ENCODE measurements at regions not wholly inside any gene's neighbourhood (a gene's known extent, or its start where the extent isn't known, plus 50 kb on each side); places are given as distances from the start of the nearest gene placed in this dataset.

GRCh38 chr22:27655582-27656185, 145.9 kb downstream of the MN1 start:
- ATAC-seq (ENCODE audit: low read depth) (no peak), DNase-seq (no peak)
- no peak overlapping the region for H3K27ac ChIP-seq (ENCODE audit: low read length in 2 of 2)
- H3K9ac ChIP-seq (ENCODE audit: low read length): no peak overlapping the region
- no peak overlapping the region for H3K4me2 ChIP-seq (replicated peaks; ENCODE audit: low read depth, low read length, poor library complexity, severe bottlenecking)
- H3K4me1 ChIP-seq (ENCODE audit: control insufficient read depth in 2 of 2, insufficient read depth in 2 of 2, low read length in 2 of 2): no peaks in the 10 kb centered on the region
- H3K27me3 ChIP-seq (replicated peaks in 1 of 4; ENCODE audit: control extremely low read depth in 1 of 4, control insufficient read depth in 3 of 4, insufficient read depth in 4 of 4, low read length in 3 of 4): no peaks in the 10 kb centered on the region
- no peaks in the 10 kb centered on the region for H4K20me1 ChIP-seq (ENCODE audit: control insufficient read depth, insufficient read depth, low read length, poor library complexity, severe bottlenecking)
- Mint-ChIP-seq H3K27ac (no peak overlapping the region), H3K4me1 (no peaks in the 10 kb centered on the region), H3K27me3 (no peaks in the 10 kb centered on the region), H3K4me3 (no peak overlapping the region), H3K9me3 (ENCODE audit: insufficient read depth) (peaks cover 18% of the 10 kb centered on the region)
- no peaks in the 10 kb centered on the region for H3K36me3 ChIP-seq (replicated peaks in 1 of 2; ENCODE audit: control extremely low read depth in 1 of 2, control insufficient read depth in 1 of 2, extremely low read depth in 1 of 2, insufficient read depth in 2 of 2, low read length in 1 of 2)
- H3K4me3 ChIP-seq (ENCODE audit: control extremely low read depth in 1 of 5, extremely low read depth in 1 of 5, insufficient read depth in 1 of 5, low read depth in 2 of 5, low read length in 4 of 5): no peak overlapping the region
- ChIA-PET POLR2A (no interaction called here), CTCF (no interaction called here)
- no peak for TF ChIP-seq CTCF (IDR thresholded peaks at IDR 0.05)
- TF ChIP-seq EZH2 (IDR thresholded peaks at IDR 0.05; ENCODE audit: borderline replicate concordance, insufficient read depth, low read depth, low read length, poor library complexity, severe bottlenecking): no peak
- no peaks in the 10 kb centered on the region for H3K79me2 ChIP-seq (ENCODE audit: control insufficient read depth, insufficient read depth, low read length)
- intact Hi-C loops (cut with micrococcal nuclease): no loop called here
- H3K9me3 ChIP-seq (ENCODE audit: control extremely low read depth in 1 of 3, control insufficient read depth in 2 of 3, insufficient read depth in 1 of 3, low read length in 2 of 3): peaks cover 0 to 22% (median 11%) of the 10 kb centered on the region in 3 donors
- H2AFZ ChIP-seq (ENCODE audit: insufficient read depth, low read depth, low read length, poor library complexity, severe bottlenecking): no peak overlapping the region
- 90% methylated on average over 2 of the region's 2 CpGs for WGBS (ENCODE audit: insufficient coverage)

GRCh38 chr22:27656970-27657369, 144.6 kb downstream of the MN1 start:
- Histone ChIP-seq H3K4me2 (replicated peaks; ENCODE audit: low read depth, low read length, poor library complexity, severe bottlenecking) (no peak overlapping the region), H3K36me3 (replicated peaks in 1 of 2; ENCODE audit: control extremely low read depth in 1 of 2, control insufficient read depth in 1 of 2, extremely low read depth in 1 of 2, insufficient read depth in 2 of 2, low read length in 1 of 2) (no peaks in the 10 kb centered on the region), H3K9ac (ENCODE audit: low read length) (no peak overlapping the region), H3K4me3 (ENCODE audit: control extremely low read depth in 1 of 5, extremely low read depth in 1 of 5, insufficient read depth in 1 of 5, low read depth in 2 of 5, low read length in 4 of 5) (no peak overlapping the region), H4K20me1 (ENCODE audit: control insufficient read depth, insufficient read depth, low read length, poor library complexity, severe bottlenecking) (no peaks in the 10 kb centered on the region), H3K9me3 (ENCODE audit: control extremely low read depth in 1 of 3, control insufficient read depth in 2 of 3, insufficient read depth in 1 of 3, low read length in 2 of 3) (peaks cover 0 to 22% (median 11%) of the 10 kb centered on the region in 3 donors), H3K27me3 (replicated peaks in 1 of 4; ENCODE audit: control extremely low read depth in 1 of 4, control insufficient read depth in 3 of 4, insufficient read depth in 4 of 4, low read length in 3 of 4) (no peaks in the 10 kb centered on the region), H3K79me2 (ENCODE audit: control insufficient read depth, insufficient read depth, low read length) (no peaks in the 10 kb centered on the region), H3K27ac (ENCODE audit: low read length in 2 of 2) (no peak overlapping the region), H2AFZ (ENCODE audit: insufficient read depth, low read depth, low read length, poor library complexity, severe bottlenecking) (no peak overlapping the region), H3K4me1 (ENCODE audit: control insufficient read depth in 2 of 2, insufficient read depth in 2 of 2, low read length in 2 of 2) (no peaks in the 10 kb centered on the region)
- no peak overlapping the region for H3K27ac Mint-ChIP-seq
- no peak for ATAC-seq (ENCODE audit: low read depth)
- H3K27me3 Mint-ChIP-seq: no peaks in the 10 kb centered on the region
- no peaks in the 10 kb centered on the region for H3K4me1 Mint-ChIP-seq
- H3K9me3 Mint-ChIP-seq (ENCODE audit: insufficient read depth): peaks cover 18% of the 10 kb centered on the region
- ChIA-PET POLR2A (no interaction called here), CTCF (no interaction called here)
- intact Hi-C loops (cut with micrococcal nuclease): no loop called here
- DNase-seq: no peak
- no peak overlapping the region for H3K4me3 Mint-ChIP-seq
- TF ChIP-seq EZH2 (IDR thresholded peaks at IDR 0.05; ENCODE audit: borderline replicate concordance, insufficient read depth, low read depth, low read length, poor library complexity, severe bottlenecking) (no peak), CTCF (IDR thresholded peaks at IDR 0.05) (no peak)
